DND-41 (cell line): ENCODE measurements at regions not wholly inside any gene's neighbourhood (a gene's known extent, or its start where the extent isn't known, plus 50 kb on each side); places are given as distances from the start of the nearest gene placed in this dataset.

Experiments used
- CTCF ChIP-seq: IDR thresholded peaks from 2 replicates; pipeline ENCODE4 v1.5.1; 2012; ENCODE audit warnings: borderline replicate concordance, low read length, moderate library complexity, mild to moderate bottlenecking; ENCODE audit not compliant: poor library complexity, severe bottlenecking; ENCODE audit errors: extremely low read depth
- EZH2 ChIP-seq: IDR thresholded peaks from 3 replicates; pipeline ENCODE4 v1.6.1; 2012; ENCODE audit warnings: borderline replicate concordance, low read depth, mild to moderate bottlenecking, moderate library complexity, low read length, inconsistent platforms; ENCODE audit not compliant: severe bottlenecking

- TF ChIP-seq CTCF (no peak), EZH2 (no peak)
Measured at GRCh38 chr16:63787014-63787413, 1334.8 kb downstream of the CDH11 start.
